ENCODE measurements at regions not wholly inside any gene's neighbourhood (a gene's known extent, or its start where the extent isn't known, plus 50 kb on each side); places are given as distances from the start of the nearest gene placed in this dataset.

DNA sequence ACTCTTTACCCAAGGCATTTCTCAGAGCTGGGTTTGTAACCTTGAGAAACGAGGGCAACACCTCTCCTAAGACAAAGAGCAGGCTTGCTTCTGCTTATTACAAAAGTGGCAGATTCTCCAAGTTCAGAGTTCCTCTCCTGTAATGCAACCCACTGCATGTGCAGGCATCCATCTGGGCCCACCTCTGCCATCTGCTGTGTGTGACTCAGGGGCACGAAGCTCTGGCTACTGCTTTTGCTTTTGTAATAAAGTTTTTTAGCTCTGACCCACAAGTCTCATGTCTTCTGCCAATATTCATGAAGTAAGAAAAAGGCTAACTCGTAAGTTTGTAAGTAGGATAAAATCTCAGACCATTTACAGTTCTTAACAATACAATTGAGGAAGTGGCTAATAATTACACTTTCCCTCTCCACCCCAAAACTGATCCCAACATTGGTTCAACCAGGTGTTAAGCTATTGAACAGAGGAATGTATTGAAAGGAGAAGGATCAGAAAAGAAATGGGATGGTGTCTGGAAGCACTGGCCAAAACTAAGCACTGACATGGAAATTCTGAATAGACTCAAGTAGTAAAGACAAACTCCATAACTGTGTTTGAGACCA, 51.7 kb upstream of the SMLR1 start:
- no peak for TF ChIP-seq TAF1 (IDR thresholded peaks at IDR 0.05; ENCODE audit: borderline replicate concordance, insufficient read depth, low read length)
- no peak for TF ChIP-seq POLR2AphosphoS5 (IDR thresholded peaks at IDR 0.05; ENCODE audit: low read depth, low read length)

Data from PFSK-1 (cell line).